ENCODE measurements at regions not wholly inside any gene's neighbourhood (a gene's known extent, or its start where the extent isn't known, plus 50 kb on each side); places are given as distances from the start of the nearest gene placed in this dataset.

- TF ChIP-seq, protein P1, sequence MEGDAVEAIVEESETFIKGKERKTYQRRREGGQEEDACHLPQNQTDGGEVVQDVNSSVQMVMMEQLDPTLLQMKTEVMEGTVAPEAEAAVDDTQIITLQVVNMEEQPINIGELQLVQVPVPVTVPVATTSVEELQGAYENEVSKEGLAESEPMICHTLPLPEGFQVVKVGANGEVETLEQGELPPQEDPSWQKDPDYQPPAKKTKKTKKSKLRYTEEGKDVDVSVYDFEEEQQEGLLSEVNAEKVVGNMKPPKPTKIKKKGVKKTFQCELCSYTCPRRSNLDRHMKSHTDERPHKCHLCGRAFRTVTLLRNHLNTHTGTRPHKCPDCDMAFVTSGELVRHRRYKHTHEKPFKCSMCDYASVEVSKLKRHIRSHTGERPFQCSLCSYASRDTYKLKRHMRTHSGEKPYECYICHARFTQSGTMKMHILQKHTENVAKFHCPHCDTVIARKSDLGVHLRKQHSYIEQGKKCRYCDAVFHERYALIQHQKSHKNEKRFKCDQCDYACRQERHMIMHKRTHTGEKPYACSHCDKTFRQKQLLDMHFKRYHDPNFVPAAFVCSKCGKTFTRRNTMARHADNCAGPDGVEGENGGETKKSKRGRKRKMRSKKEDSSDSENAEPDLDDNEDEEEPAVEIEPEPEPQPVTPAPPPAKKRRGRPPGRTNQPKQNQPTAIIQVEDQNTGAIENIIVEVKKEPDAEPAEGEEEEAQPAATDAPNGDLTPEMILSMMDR (IDR thresholded peaks at IDR 0.05; ENCODE audit: insufficient read depth, low read depth, low read length), result no peak
- TF ChIP-seq EZH2 (IDR thresholded peaks at IDR 0.05; ENCODE audit: insufficient read depth, low read length), result no peak
These were observed 262.5 kb downstream of the PSAT1 start for GRCh38 chr9:78559449-78559885.

All from astrocyte (in vitro differentiated cells and primary cell).